H1 (cell line): ENCODE measurements at regions not wholly inside any gene's neighbourhood (a gene's known extent, or its start where the extent isn't known, plus 50 kb on each side); places are given as distances from the start of the nearest gene placed in this dataset.

Experiments
- CTCF ChIA-PET: fragments of 300-600 bp; sonication (Branson Sonifier 250); formaldehyde crosslinking; loops from one replicate; lab custom pipeline; 2021; ENCODE audit not compliant: partially characterized antibody; lab: Charles Lee
- POLR2A ChIA-PET: fragments of 300-600 bp; sonication (Branson Sonifier 250); formaldehyde crosslinking; loops from one replicate; lab custom pipeline; 2021; ENCODE audit warnings: inconsistent platforms; ENCODE audit not compliant: partially characterized antibody; lab: Charles Lee
- DNase-seq, 2 experiments: peaks; one replicate each; pipeline versions ENCODE4 v3.0.0 to v3.0.0-alpha.2; 2010 to 2022; ENCODE audit warnings: low spot score in 2 of 2, low read depth in 1 of 2, mixed read lengths in 1 of 2
- FAIRE-seq: peaks from 2 replicates; lab custom pipeline; 2011; peaks lifted over from hg19 to GRCh38; lab: Jason Lieb, UNC
- H2AFZ ChIP-seq: 2 replicates; pipeline ENCODE4 v1.8.1; 2012; ENCODE audit warnings: low read length, inconsistent platforms
- H2AK5ac ChIP-seq: 2 replicates; pipeline ENCODE4 v1.6.1; 2013; ENCODE audit warnings: low read depth, low read length
- H2BK120ac ChIP-seq: replicated peaks from 2 replicates; pipeline ENCODE3; 2013; ENCODE audit warnings: low read depth, low read length, inconsistent platforms
- H2BK12ac ChIP-seq: 2 replicates; pipeline ENCODE4 v1.6.1; 2013; ENCODE audit warnings: low read depth, low read length
- H2BK15ac ChIP-seq: 2 replicates; pipeline ENCODE4 v1.6.1; 2013; ENCODE audit warnings: low read length
- H2BK20ac ChIP-seq: 2 replicates; pipeline ENCODE4 v1.6.1; 2013; ENCODE audit warnings: low read length
- H2BK5ac ChIP-seq: 2 replicates; pipeline ENCODE4 v1.6.1; 2013; ENCODE audit warnings: low read depth, low read length
- H3K14ac ChIP-seq: 2 replicates; pipeline ENCODE4 v1.6.1; 2013; ENCODE audit warnings: inconsistent platforms; ENCODE audit not compliant: insufficient read length
- H3K18ac ChIP-seq: 2 replicates; pipeline ENCODE4 v1.6.1; 2013; ENCODE audit warnings: low read length; ENCODE audit errors: extremely low read depth
- H3K23ac ChIP-seq: 2 replicates; pipeline ENCODE4 v1.6.1; 2013; ENCODE audit warnings: inconsistent platforms; ENCODE audit not compliant: insufficient read length
- H3K23me2 ChIP-seq: 2 replicates; pipeline ENCODE4 v1.6.1; 2013; ENCODE audit warnings: low read depth, low read length
- H3K27ac ChIP-seq: 2 replicates; pipeline ENCODE4 v1.6.1; 2011; ENCODE audit warnings: low read depth, low read length, inconsistent platforms
- H3K27me3 ChIP-seq, 4 experiments: replicated peaks in 1 of 4; 1 replicate in 1 of 4; 2 replicates in 3 of 4; pipeline versions ENCODE4 v1.6.1 to v1.8.1; 2011 to 2013; ENCODE audit warnings: low read length in 3 of 4, mild to moderate bottlenecking in 3 of 4, inconsistent platforms in 2 of 4, mixed read lengths in 2 of 4, moderate library complexity in 1 of 4; ENCODE audit not compliant: control insufficient read depth in 3 of 4, insufficient read depth in 3 of 4; ENCODE audit errors: extremely low read depth in 1 of 4
- H3K36me3 ChIP-seq, 4 experiments: 2 replicates each; pipeline versions ENCODE4 v1.6.1 to v1.8.1; 2011 to 2013; ENCODE audit warnings: mild to moderate bottlenecking in 4 of 4, low read length in 3 of 4, moderate library complexity in 2 of 4, control low read depth in 1 of 4, inconsistent platforms in 1 of 4; ENCODE audit not compliant: insufficient read depth in 4 of 4, control insufficient read depth in 2 of 4
- H3K4ac ChIP-seq: replicated peaks from 2 replicates; pipeline ENCODE3; 2013; ENCODE audit warnings: low read length, low read depth, mixed read lengths, inconsistent platforms; ENCODE audit not compliant: insufficient read length
- H3K4me1 ChIP-seq, 4 experiments: replicated peaks in 1 of 4; 1 replicate in 1 of 4; 2 replicates in 3 of 4; pipeline versions ENCODE4 v1.6.1 to v1.8.1; 2011 to 2013; ENCODE audit warnings: low read length in 3 of 4, inconsistent platforms in 2 of 4, mixed read lengths in 1 of 4; ENCODE audit not compliant: insufficient read depth in 4 of 4, control insufficient read depth in 3 of 4
- H3K4me2 ChIP-seq, 2 experiments: 2 replicates each; pipeline versions ENCODE4 v1.6.1 to v1.8.1; 2011 to 2013; ENCODE audit warnings: low read depth in 2 of 2, low read length in 2 of 2, control low read depth in 1 of 2, inconsistent platforms in 1 of 2, mild to moderate bottlenecking in 1 of 2; ENCODE audit not compliant: insufficient read depth in 1 of 2
- H3K4me3 ChIP-seq, 4 experiments: fragments of 200-600, 300-600 bp in 1 of 4; sonication (generic), shearing (Covaris generic), sonication (Bioruptor Twin) in 1 of 4; 2 replicates each; pipeline versions ENCODE4 v1.5.1 to v1.8.1; 2011 to 2016; ENCODE audit warnings: low read length in 4 of 4, low read depth in 3 of 4, control low read depth in 2 of 4, inconsistent platforms in 2 of 4, mild to moderate bottlenecking in 2 of 4, mixed read lengths in 1 of 4, moderate library complexity in 1 of 4; ENCODE audit not compliant: insufficient read depth in 2 of 4; ENCODE audit errors: extremely low read depth in 1 of 4
- H3K56ac ChIP-seq: replicated peaks from 2 replicates; pipeline ENCODE3; 2013; ENCODE audit warnings: low read depth, mild to moderate bottlenecking, mixed read lengths, low read length, inconsistent platforms; ENCODE audit not compliant: insufficient read length
- H3K79me1 ChIP-seq: 2 replicates; pipeline ENCODE4 v1.6.1; 2013; ENCODE audit warnings: low read depth, low read length, control low read depth
- H3K79me2 ChIP-seq, 2 experiments: 2 replicates each; pipeline versions ENCODE4 v1.6.1 to v1.8.1; 2012 to 2013; ENCODE audit warnings: low read length in 2 of 2, mild to moderate bottlenecking in 2 of 2, inconsistent platforms in 1 of 2; ENCODE audit not compliant: insufficient read depth in 2 of 2, control insufficient read depth in 1 of 2
- H3K9ac ChIP-seq, 4 experiments: replicated peaks in 1 of 4; 1 replicate in 1 of 4; 2 replicates in 3 of 4; pipeline versions ENCODE4 v1.6.1 to v1.8.1; 2011 to 2013; ENCODE audit warnings: low read depth in 3 of 4, low read length in 3 of 4, control low read depth in 2 of 4, mild to moderate bottlenecking in 2 of 4, moderate library complexity in 2 of 4, inconsistent platforms in 1 of 4; ENCODE audit errors: extremely low read depth in 1 of 4
- H3K9me3 ChIP-seq, 2 experiments: 2 replicates each; pipeline versions ENCODE4 v1.6.1 to v1.8.1; 2012 to 2013; ENCODE audit warnings: mild to moderate bottlenecking in 2 of 2, moderate library complexity in 2 of 2, control low read depth in 1 of 2, inconsistent platforms in 1 of 2, low read depth in 1 of 2, low read length in 1 of 2, mixed read lengths in 1 of 2; ENCODE audit not compliant: insufficient read depth in 2 of 2
- H4K20me1 ChIP-seq, 2 experiments: replicated peaks in 1 of 2; 2 replicates each; pipeline versions ENCODE3 to v1.8.1; 2011 to 2013; ENCODE audit warnings: inconsistent platforms in 2 of 2, low read length in 2 of 2, mild to moderate bottlenecking in 1 of 2; ENCODE audit not compliant: insufficient read depth in 2 of 2, control insufficient read depth in 1 of 2
- H4K5ac ChIP-seq: 2 replicates; pipeline ENCODE4 v1.6.1; 2013; ENCODE audit warnings: low read length, low read depth, mixed read lengths, inconsistent platforms; ENCODE audit not compliant: insufficient read length
- H4K8ac ChIP-seq: 2 replicates; pipeline ENCODE4 v1.8.0; 2013; ENCODE audit warnings: mild to moderate bottlenecking, moderate library complexity, low read length, inconsistent platforms; ENCODE audit not compliant: insufficient read depth; ENCODE audit errors: extremely low read depth
- H4K91ac ChIP-seq: replicated peaks from 2 replicates; pipeline ENCODE3; 2013; ENCODE audit warnings: low read length, mixed read lengths, inconsistent platforms; ENCODE audit not compliant: insufficient read length
- RXRA ChIP-seq: IDR thresholded peaks from 2 replicates; pipeline ENCODE4 v1.6.1; 2011; ENCODE audit warnings: low read depth, mild to moderate bottlenecking, low read length, moderate library complexity; ENCODE audit not compliant: insufficient read depth
- TEAD4 ChIP-seq: IDR thresholded peaks from 2 replicates; pipeline ENCODE4 v1.6.1; 2012; ENCODE audit warnings: low read depth, low read length, inconsistent platforms, mixed read lengths
- WGBS, 2 experiments: shearing (Covaris generic) in 1 of 2; methylation state at CpG; one replicate each; pipeline versions ENCODE4 v1.1.6 to v1.1.7; 2013 to 2015; ENCODE audit warnings: low lambda C conversion rate in 2 of 2, mixed read lengths in 2 of 2, inconsistent platforms in 1 of 2, low coverage in 1 of 2, missing lambda C conversion rate in 1 of 2; ENCODE audit not compliant: insufficient replicate concordance in 2 of 2, insufficient coverage in 1 of 2, insufficient read length in 1 of 2; ENCODE audit errors: extremely low coverage in 1 of 2, missing lambda C conversion rate in 1 of 2; 5-methylcytosine and 5-hydroxymethylcytosine counted together

DNA sequence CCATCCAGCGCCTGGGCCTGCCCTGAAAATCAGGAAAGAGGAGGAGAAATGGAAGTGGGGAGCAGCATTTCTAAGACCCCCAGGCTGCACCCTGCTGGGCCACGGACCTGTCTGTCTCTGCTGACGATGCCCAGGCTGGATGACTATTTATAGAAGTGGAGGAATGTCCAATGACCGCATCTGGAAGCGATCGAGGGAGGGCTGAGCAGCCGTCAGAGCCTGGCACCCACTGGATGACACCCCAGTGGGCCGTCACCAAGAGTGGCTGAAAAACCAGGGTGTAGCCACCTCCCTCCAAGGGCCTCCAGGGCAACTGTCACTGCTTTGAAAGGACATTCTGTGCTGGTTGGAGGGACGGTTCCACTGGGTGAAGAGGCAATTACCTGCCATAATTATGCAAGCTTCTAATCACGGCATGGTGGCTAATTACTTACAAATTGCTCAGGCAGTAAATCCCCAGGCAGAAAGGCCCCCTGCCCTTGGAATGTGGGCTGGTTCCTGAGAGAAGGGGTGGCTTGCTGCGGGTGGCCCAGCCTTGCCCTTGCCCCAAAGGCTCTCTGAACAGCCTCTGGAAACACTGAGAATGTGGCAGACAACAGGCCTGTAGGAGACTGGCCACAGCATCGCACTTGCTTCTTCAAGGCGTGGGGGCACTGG is 332.1 kb downstream of the C16orf95 start:
- CTCF ChIA-PET, result interaction anchor here (1.0 to 1.8 kb wide), 6 partner anchors 12 to 422 kb away, joined by 3 to 7 read pairs (median 4); no protein-coding TSS in a partner anchor
- Histone ChIP-seq H3K4me3 (no peak overlapping the region), H3K79me2 (no peaks in the 10 kb centered on the region), H2BK5ac (no peak overlapping the region), H4K5ac (no peak overlapping the region), H3K56ac (no peak overlapping the region), H4K20me1 (no peaks in the 10 kb centered on the region), H3K23ac (no peak overlapping the region), H3K79me1 (no peaks in the 10 kb centered on the region), H2BK120ac (no peak overlapping the region), H3K18ac (no peak overlapping the region), H2BK12ac (no peak overlapping the region), H3K4me2 (peak overlapping the region in 1 of 2 experiments; percentile 5; a peak in 1 of 4 replicates), H3K27me3 (no peaks in the 10 kb centered on the region), H3K4ac (no peak overlapping the region), H2AK5ac (no peak overlapping the region), H2BK20ac (no peak overlapping the region), H3K23me2 (peaks cover under 1% of the 10 kb centered on the region; the same call in 1 of the 2 replicates), H4K91ac (no peak overlapping the region), H3K36me3 (no peaks in the 10 kb centered on the region), H3K14ac (no peak overlapping the region), H4K8ac (no peak overlapping the region), H2AFZ (no peak overlapping the region; the same call in 1 of the 2 replicates), H3K9ac (no peak overlapping the region), H3K27ac (no peak overlapping the region), H3K9me3 (peaks cover 0 to 5% of the 10 kb centered on the region in 2 experiments; a peak in 2 of 4 replicates), H2BK15ac (no peak overlapping the region), H3K4me1 (peaks cover 4 to 10% (median 7%) of the 10 kb centered on the region in 4 experiments; a peak in 6 of 7 replicates)
- DNase-seq (no peak), FAIRE-seq (no peak)
- TF ChIP-seq TEAD4 (peak; percentile 87), RXRA (no peak)
- WGBS, 2 experiments, result 76% methylated on average over 13 of the region's 13 CpGs; no CpG with 5 or more reads in 1 of the 2 experiments
- POLR2A ChIA-PET, result no interaction called here
